WTC11 (cell line): ENCODE measurements at regions not wholly inside any gene's neighbourhood (a gene's known extent, or its start where the extent isn't known, plus 50 kb on each side); places are given as distances from the start of the nearest gene placed in this dataset.

ENCODE experiments used
- ATAC-seq: fragments of 200-7000 bp; cut with Tn5 transposase; 2 replicates; pipeline ENCODE4 v1.10.0; 2021; ENCODE audit warnings: mild to moderate bottlenecking, moderate library complexity
- CTCF ChIA-PET: fragments of 300-600 bp; sonication (Branson Sonifier 250); formaldehyde crosslinking; loops from one replicate; lab custom pipeline; 2021; ENCODE audit warnings: antibody characterized with exemption; lab: Charles Lee
- POLR2A ChIA-PET: fragments of 350-600 bp; sonication (Branson Sonifier 250); formaldehyde crosslinking; loops from one replicate; lab custom pipeline; 2021; ENCODE audit warnings: antibody characterized with exemption; lab: Charles Lee
- DNase-seq: peaks from one replicate; pipeline ENCODE4 v3.0.0; 2021; ENCODE audit warnings: low spot score
- H3K27ac Mint-ChIP-seq: 2 replicates; pipeline ENCODE4 v1.8.0; 2021; ENCODE audit warnings: mixed read lengths
- H3K27me3 Mint-ChIP-seq: 2 replicates; pipeline ENCODE4 v1.8.0; 2021; ENCODE audit warnings: low read depth, mild to moderate bottlenecking, moderate library complexity, mixed read lengths
- H3K36me3 Mint-ChIP-seq: 2 replicates; pipeline ENCODE4 v1.8.0; 2021; ENCODE audit warnings: mixed read lengths
- H3K4me1 Mint-ChIP-seq: 2 replicates; pipeline ENCODE4 v1.8.0; 2022; ENCODE audit warnings: mixed read lengths
- H3K4me3 Mint-ChIP-seq: 2 replicates; pipeline ENCODE4 v1.8.0; 2021; ENCODE audit warnings: mild to moderate bottlenecking, moderate library complexity, mixed read lengths
- H3K9me3 Mint-ChIP-seq: 2 replicates; pipeline ENCODE4 v1.8.0; 2021; ENCODE audit warnings: mixed read lengths
- AFF4 ChIP-seq: sonication (generic); formaldehyde crosslinking; IDR thresholded peaks from 2 replicates; pipeline ENCODE4 v1.8.1; 2023; ENCODE audit warnings: mild to moderate bottlenecking, missing genetic modification reagents, borderline replicate concordance
- GABPB1 ChIP-seq: sonication (generic); formaldehyde crosslinking; IDR thresholded peaks from 2 replicates; pipeline ENCODE4 v1.8.1; 2023; ENCODE audit warnings: mild to moderate bottlenecking, missing genetic modification reagents
- IRF2 ChIP-seq: sonication (generic); formaldehyde crosslinking; IDR thresholded peaks from 2 replicates; pipeline ENCODE4 v1.8.0; 2022; ENCODE audit warnings: low read depth, missing genetic modification reagents, borderline replicate concordance
- JAZF1 ChIP-seq: fragments of 250-450 bp; sonication (Bioruptor Pico); IDR thresholded peaks from 2 replicates; pipeline ENCODE4 v1.9.0; 2021; ENCODE audit warnings: moderate library complexity, mild to moderate bottlenecking, inconsistent platforms
- NR2C2 ChIP-seq: sonication (generic); formaldehyde crosslinking; IDR thresholded peaks from 2 replicates; pipeline ENCODE4 v1.8.0; 2022; ENCODE audit warnings: mild to moderate bottlenecking, missing genetic modification reagents
- PRRX2 ChIP-seq: fragments of 250-450 bp; sonication (Bioruptor Pico); IDR thresholded peaks from 2 replicates; pipeline ENCODE4 v1.8.0; 2021; ENCODE audit warnings: mild to moderate bottlenecking
- SMAD3 ChIP-seq: sonication (generic); formaldehyde crosslinking; IDR thresholded peaks from 2 replicates; pipeline ENCODE4 v1.8.0; 2022; ENCODE audit warnings: missing genetic modification reagents, mild to moderate bottlenecking, borderline replicate concordance
- SP1 ChIP-seq: sonication (generic); formaldehyde crosslinking; conservative IDR thresholded peaks from 2 replicates; pipeline ENCODE4 v1.8.1; 2022; ENCODE audit warnings: missing genetic modification reagents
- TEAD1 ChIP-seq: sonication (generic); formaldehyde crosslinking; IDR thresholded peaks from 2 replicates; pipeline ENCODE4 v1.8.0; 2022; ENCODE audit warnings: mild to moderate bottlenecking, missing genetic modification reagents
- ZBTB21 ChIP-seq: sonication (generic); formaldehyde crosslinking; IDR thresholded peaks from 2 replicates; pipeline ENCODE4 v1.8.1; 2023; ENCODE audit warnings: mild to moderate bottlenecking, missing genetic modification reagents, borderline replicate concordance
- ZNF232 ChIP-seq: sonication (generic); formaldehyde crosslinking; IDR thresholded peaks from 2 replicates; pipeline ENCODE4 v1.8.0; 2022; ENCODE audit warnings: mild to moderate bottlenecking, missing genetic modification reagents
- ZNF263 ChIP-seq: sonication (generic); formaldehyde crosslinking; IDR thresholded peaks from 2 replicates; pipeline ENCODE4 v1.8.1; 2022; ENCODE audit warnings: low read depth, mild to moderate bottlenecking, moderate library complexity, missing genetic modification reagents
- ZNF317 ChIP-seq: sonication (generic); formaldehyde crosslinking; IDR thresholded peaks from 2 replicates; pipeline ENCODE4 v1.8.1; 2023; ENCODE audit warnings: low read depth, mild to moderate bottlenecking, moderate library complexity, missing genetic modification reagents, borderline replicate concordance
- TF ChIP-seq, protein P1 (sequence below): sonication (generic); formaldehyde crosslinking; IDR thresholded peaks from 2 replicates; pipeline ENCODE4 v1.8.0; 2022; ENCODE audit warnings: mild to moderate bottlenecking, missing genetic modification reagents
- TF ChIP-seq, protein P2 (sequence below): fragments of 200-600 bp; IDR thresholded peaks from 2 replicates; pipeline ENCODE4 v1.8.0; 2022; ENCODE audit warnings: antibody characterized with exemption
- TF ChIP-seq, protein P3 (sequence below): sonication (generic); formaldehyde crosslinking; IDR thresholded peaks from 2 replicates; pipeline ENCODE4 v1.8.0; 2022; ENCODE audit warnings: mild to moderate bottlenecking, missing genetic modification reagents
- TF ChIP-seq, protein P4 (sequence below): fragments of 250-450 bp; sonication (Bioruptor Pico); IDR thresholded peaks from 2 replicates; pipeline ENCODE4 v1.9.0; 2021; ENCODE audit warnings: mild to moderate bottlenecking

GRCh38 chr17:53409588-53409987 lies 413.1 kb upstream of the KIF2B start (continued):
- TF ChIP-seq, protein P1, sequence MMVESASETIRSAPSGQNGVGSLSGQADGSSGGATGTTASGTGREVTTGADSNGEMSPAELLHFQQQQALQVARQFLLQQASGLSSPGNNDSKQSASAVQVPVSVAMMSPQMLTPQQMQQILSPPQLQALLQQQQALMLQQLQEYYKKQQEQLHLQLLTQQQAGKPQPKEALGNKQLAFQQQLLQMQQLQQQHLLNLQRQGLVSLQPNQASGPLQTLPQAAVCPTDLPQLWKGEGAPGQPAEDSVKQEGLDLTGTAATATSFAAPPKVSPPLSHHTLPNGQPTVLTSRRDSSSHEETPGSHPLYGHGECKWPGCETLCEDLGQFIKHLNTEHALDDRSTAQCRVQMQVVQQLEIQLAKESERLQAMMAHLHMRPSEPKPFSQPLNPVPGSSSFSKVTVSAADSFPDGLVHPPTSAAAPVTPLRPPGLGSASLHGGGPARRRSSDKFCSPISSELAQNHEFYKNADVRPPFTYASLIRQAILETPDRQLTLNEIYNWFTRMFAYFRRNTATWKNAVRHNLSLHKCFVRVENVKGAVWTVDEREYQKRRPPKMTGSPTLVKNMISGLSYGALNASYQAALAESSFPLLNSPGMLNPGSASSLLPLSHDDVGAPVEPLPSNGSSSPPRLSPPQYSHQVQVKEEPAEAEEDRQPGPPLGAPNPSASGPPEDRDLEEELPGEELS (CRISPR knock-in tag): no peak
- TF ChIP-seq ZNF263: no peak
- TF ChIP-seq ZNF232 (CRISPR knock-in tag): no peak
- no peak for TF ChIP-seq SMAD3
- TF ChIP-seq, protein P2, sequence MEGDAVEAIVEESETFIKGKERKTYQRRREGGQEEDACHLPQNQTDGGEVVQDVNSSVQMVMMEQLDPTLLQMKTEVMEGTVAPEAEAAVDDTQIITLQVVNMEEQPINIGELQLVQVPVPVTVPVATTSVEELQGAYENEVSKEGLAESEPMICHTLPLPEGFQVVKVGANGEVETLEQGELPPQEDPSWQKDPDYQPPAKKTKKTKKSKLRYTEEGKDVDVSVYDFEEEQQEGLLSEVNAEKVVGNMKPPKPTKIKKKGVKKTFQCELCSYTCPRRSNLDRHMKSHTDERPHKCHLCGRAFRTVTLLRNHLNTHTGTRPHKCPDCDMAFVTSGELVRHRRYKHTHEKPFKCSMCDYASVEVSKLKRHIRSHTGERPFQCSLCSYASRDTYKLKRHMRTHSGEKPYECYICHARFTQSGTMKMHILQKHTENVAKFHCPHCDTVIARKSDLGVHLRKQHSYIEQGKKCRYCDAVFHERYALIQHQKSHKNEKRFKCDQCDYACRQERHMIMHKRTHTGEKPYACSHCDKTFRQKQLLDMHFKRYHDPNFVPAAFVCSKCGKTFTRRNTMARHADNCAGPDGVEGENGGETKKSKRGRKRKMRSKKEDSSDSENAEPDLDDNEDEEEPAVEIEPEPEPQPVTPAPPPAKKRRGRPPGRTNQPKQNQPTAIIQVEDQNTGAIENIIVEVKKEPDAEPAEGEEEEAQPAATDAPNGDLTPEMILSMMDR: no peak
- no peak for TF ChIP-seq AFF4 (CRISPR knock-in tag)
- TF ChIP-seq, protein P3, sequence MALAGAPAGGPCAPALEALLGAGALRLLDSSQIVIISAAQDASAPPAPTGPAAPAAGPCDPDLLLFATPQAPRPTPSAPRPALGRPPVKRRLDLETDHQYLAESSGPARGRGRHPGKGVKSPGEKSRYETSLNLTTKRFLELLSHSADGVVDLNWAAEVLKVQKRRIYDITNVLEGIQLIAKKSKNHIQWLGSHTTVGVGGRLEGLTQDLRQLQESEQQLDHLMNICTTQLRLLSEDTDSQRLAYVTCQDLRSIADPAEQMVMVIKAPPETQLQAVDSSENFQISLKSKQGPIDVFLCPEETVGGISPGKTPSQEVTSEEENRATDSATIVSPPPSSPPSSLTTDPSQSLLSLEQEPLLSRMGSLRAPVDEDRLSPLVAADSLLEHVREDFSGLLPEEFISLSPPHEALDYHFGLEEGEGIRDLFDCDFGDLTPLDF (CRISPR knock-in tag): no peak
- no peak for TF ChIP-seq ZBTB21

- no peak for ATAC-seq
- TF ChIP-seq IRF2 (CRISPR knock-in tag) (no peak), NR2C2 (CRISPR knock-in tag) (no peak), ZNF317 (CRISPR knock-in tag) (no peak), GABPB1 (CRISPR knock-in tag) (no peak), TEAD1 (CRISPR knock-in tag) (no peak), PRRX2 (no peak), SP1 (CRISPR knock-in tag) (no peak), JAZF1 (CRISPR knock-in tag) (no peak)
- TF ChIP-seq, protein P4, sequence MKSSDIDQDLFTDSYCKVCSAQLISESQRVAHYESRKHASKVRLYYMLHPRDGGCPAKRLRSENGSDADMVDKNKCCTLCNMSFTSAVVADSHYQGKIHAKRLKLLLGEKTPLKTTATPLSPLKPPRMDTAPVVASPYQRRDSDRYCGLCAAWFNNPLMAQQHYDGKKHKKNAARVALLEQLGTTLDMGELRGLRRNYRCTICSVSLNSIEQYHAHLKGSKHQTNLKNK: no peak
These were observed 415.8 kb upstream of the KIF2B start for GRCh38 chr17:53406907-53407306.

More at GRCh38 chr17:53406907-53407306, 415.8 kb upstream of the KIF2B start:
- Mint-ChIP-seq H3K27me3 (peaks cover 3% of the 10 kb centered on the region; the same call in 1 of the 2 replicates), H3K36me3 (peaks cover 47% of the 10 kb centered on the region), H3K9me3 (peaks cover 74% of the 10 kb centered on the region), H3K4me3 (no peak overlapping the region), H3K27ac (no peak overlapping the region), H3K4me1 (no peaks in the 10 kb centered on the region)
- ChIA-PET POLR2A (no interaction called here), CTCF (no interaction called here)
- no peak for DNase-seq
